HepG2 (cell line): ENCODE measurements at regions not wholly inside any gene's neighbourhood (a gene's known extent, or its start where the extent isn't known, plus 50 kb on each side); places are given as distances from the start of the nearest gene placed in this dataset.

ENCODE experiments used
- ATAC-seq: fragments of 200-7000 bp; cut with Tn5 transposase; 3 replicates; pipeline ENCODE4 v1.9.1; 2020; ENCODE audit warnings: mild to moderate bottlenecking, moderate library complexity
- BruUV-seq: library from RNA; stranded (reverse); fragments of 400-500 nt; replicated peaks from 2 replicates; lab custom pipeline; 2021; lab: Mats Ljungman, UMichigan
- CTCF ChIA-PET: fragments of 300-600 bp; formaldehyde crosslinking; extraction: SDS; loops from one replicate; lab custom pipeline; 2021; ENCODE audit warnings: low total read pairs, inconsistent platforms, low intra/inter-chr PET ratio; lab: Yijun Ruan, JAX
- POLR2A ChIA-PET: fragments of 350-600 bp; sonication (Branson Sonifier 250); formaldehyde crosslinking; loops from one replicate; lab custom pipeline; 2020; ENCODE audit warnings: antibody characterized with exemption, inconsistent platforms; lab: Yijun Ruan, JAX
- DNase-seq: peaks from one replicate; pipeline ENCODE4 v3.0.0-alpha.2; 2015; ENCODE audit warnings: low spot score
- FAIRE-seq: peaks from 3 replicates; lab custom pipeline; 2011; peaks lifted over from hg19 to GRCh38; lab: Jason Lieb, UNC
- H2AFZ ChIP-seq: one replicate; pipeline ENCODE4 v1.6.1; 2011; ENCODE audit warnings: low read length, inconsistent platforms
- H3K27ac ChIP-seq: fragments of 300-600 bp; 3 replicates; pipeline ENCODE4 v1.8.0; 2011; ENCODE audit warnings: mixed run types, mild to moderate bottlenecking, mixed read lengths, low read length, inconsistent platforms; ENCODE audit not compliant: insufficient read depth; ENCODE audit errors: extremely low read length
- H3K27me3 ChIP-seq, 2 experiments: fragments of 200-600 bp in 1 of 2; 2 replicates in 1 of 2; 3 replicates in 1 of 2; pipeline versions ENCODE4 v1.6.0 to v1.8.0; 2011; ENCODE audit warnings: low read length in 2 of 2, mild to moderate bottlenecking in 2 of 2, moderate library complexity in 2 of 2, inconsistent platforms in 1 of 2; ENCODE audit not compliant: insufficient read depth in 2 of 2, control insufficient read depth in 1 of 2
- H3K36me3 ChIP-seq, 2 experiments: fragments of 200-600 bp in 1 of 2; replicated peaks in 1 of 2; 2 replicates in 1 of 2; 3 replicates in 1 of 2; pipeline versions ENCODE4 v1.5.1 to v1.8.0; 2011; ENCODE audit warnings: low read length in 2 of 2, inconsistent platforms in 1 of 2; ENCODE audit not compliant: insufficient read depth in 2 of 2, control insufficient read depth in 1 of 2
- H3K4me1 ChIP-seq: 2 replicates; pipeline ENCODE4 v1.5.1; 2012; ENCODE audit warnings: low read length, inconsistent platforms; ENCODE audit not compliant: insufficient read depth
- H3K4me2 ChIP-seq: 2 replicates; pipeline ENCODE4 v1.6.0; 2011; ENCODE audit warnings: low read depth, low read length, inconsistent platforms
- H3K4me3 ChIP-seq, 3 experiments: fragments of 200-600 bp in 1 of 3; sonication (generic), shearing (Covaris generic) in 1 of 3; replicated peaks in 1 of 3; 2 replicates each; pipeline ENCODE4 v1.5.1; 2011 to 2016; ENCODE audit warnings: low read length in 3 of 3, inconsistent platforms in 2 of 3, low read depth in 2 of 3, mild to moderate bottlenecking in 2 of 3, control low read depth in 1 of 3, mixed read lengths in 1 of 3; ENCODE audit not compliant: insufficient read depth in 1 of 3
- H3K79me2 ChIP-seq: one replicate; pipeline ENCODE4 v1.6.1; 2011; ENCODE audit warnings: low read length, inconsistent platforms; ENCODE audit not compliant: insufficient read depth
- H3K9ac ChIP-seq: 2 replicates; pipeline ENCODE4 v1.6.0; 2011; ENCODE audit warnings: mild to moderate bottlenecking, low read depth, low read length, inconsistent platforms; ENCODE audit not compliant: insufficient read depth
- H3K9me3 ChIP-seq: 2 replicates; pipeline ENCODE4 v1.5.1; 2012; ENCODE audit warnings: mild to moderate bottlenecking, low read length
- H4K20me1 ChIP-seq: 2 replicates; pipeline ENCODE4 v1.6.0; 2011; ENCODE audit warnings: inconsistent platforms, mild to moderate bottlenecking, low read length, moderate library complexity; ENCODE audit not compliant: insufficient read depth
- ARNT ChIP-seq: fragments of 450-650 bp; IDR thresholded peaks from 2 replicates; pipeline ENCODE4 v1.6.1; 2017
- BRF2 ChIP-seq: sonication (generic); formaldehyde crosslinking; IDR thresholded peaks from 2 replicates; pipeline ENCODE4 v1.8.1; 2022; ENCODE audit warnings: mild to moderate bottlenecking, missing genetic modification reagents
- MED1 ChIP-seq: sonication (generic); formaldehyde crosslinking; IDR thresholded peaks from 2 replicates; pipeline ENCODE4 v1.4.0; 2020; ENCODE audit warnings: missing genetic modification reagents
- MIXL1 ChIP-seq: IDR thresholded peaks from 2 replicates; pipeline ENCODE4 v1.6.1; 2016
- MLXIP ChIP-seq: sonication (generic); formaldehyde crosslinking; IDR thresholded peaks from 2 replicates; pipeline ENCODE4 v1.9.0; 2021; ENCODE audit warnings: missing genetic modification reagents, borderline replicate concordance
- PHF21A ChIP-seq: sonication (generic); formaldehyde crosslinking; IDR thresholded peaks from 2 replicates; pipeline ENCODE4 v1.5.0; 2020; ENCODE audit warnings: mild to moderate bottlenecking, missing genetic modification reagents
- SAP130 ChIP-seq: IDR thresholded peaks from 2 replicates; pipeline ENCODE4 v1.6.1; 2016; ENCODE audit warnings: low read depth
- TEAD3 ChIP-seq: optimal IDR thresholded peaks from 2 replicates; pipeline ENCODE3; 2016; ENCODE audit warnings: borderline replicate concordance
- ZBTB33 ChIP-seq: sonication (generic); formaldehyde crosslinking; IDR thresholded peaks from 2 replicates; pipeline ENCODE4 v1.4.0; 2020; ENCODE audit warnings: missing genetic modification reagents
- ZKSCAN1 ChIP-seq: fragments of 150-350 bp; IDR thresholded peaks from 2 replicates; pipeline ENCODE4 v1.6.1; 2014; ENCODE audit warnings: low read length
- ZNF264 ChIP-seq: sonication (generic); formaldehyde crosslinking; IDR thresholded peaks from 2 replicates; pipeline ENCODE4 v1.4.0; 2020; ENCODE audit warnings: missing genetic modification reagents
- ZNF343 ChIP-seq: sonication (generic); formaldehyde crosslinking; IDR thresholded peaks from 2 replicates; pipeline ENCODE4 v1.4.0; 2020; ENCODE audit warnings: mild to moderate bottlenecking, missing genetic modification reagents
- in situ Hi-C: cut with HindIII; loops from 2 replicates; pipeline ENCODE4 v1.10.0; 2017; ENCODE audit warnings: low pct_unique_long_range_greater_than_20kb; ENCODE audit not compliant: extremely low pct_ligation_motif_present
- intact Hi-C: fragments of 100-400 bp; cut with micrococcal nuclease; formaldehyde crosslinking; loops from one replicate; pipeline ENCODE4 v1.10.0; 2022; ENCODE audit not compliant: unreplicated experiment
- TF ChIP-seq, protein P1 (sequence below): sonication (generic); formaldehyde crosslinking; IDR thresholded peaks from 2 replicates; pipeline ENCODE4; 2020; ENCODE audit warnings: missing genetic modification reagents, mild to moderate bottlenecking, borderline replicate concordance
- TF ChIP-seq, protein P2 (sequence below): sonication (generic); formaldehyde crosslinking; IDR thresholded peaks from 2 replicates; pipeline ENCODE4 v1.8.1; 2023; ENCODE audit warnings: missing genetic modification reagents, inconsistent platforms, borderline replicate concordance
- TF ChIP-seq, protein P3 (sequence below): IDR thresholded peaks from 2 replicates; pipeline ENCODE4 v1.6.1; 2016; ENCODE audit warnings: low read depth, control low read depth

GRCh38 chr14:80446356-80446755 lies 235.1 kb upstream of the DIO2 start:
- Histone ChIP-seq H3K4me1 (no peaks in the 10 kb centered on the region), H3K27ac (no peak overlapping the region), H3K36me3 (no peaks in the 10 kb centered on the region), H3K4me2 (no peak overlapping the region), H2AFZ (no peak overlapping the region), H3K4me3 (no peak overlapping the region), H3K79me2 (no peaks in the 10 kb centered on the region), H4K20me1 (no peaks in the 10 kb centered on the region), H3K9ac (no peak overlapping the region), H3K27me3 (no peaks in the 10 kb centered on the region; a peak in 1 of 5 replicates), H3K9me3 (peaks cover 15% of the 10 kb centered on the region)
- intact Hi-C loops = no loop called here
- in situ Hi-C loops = no loop called here
- CTCF ChIA-PET = no interaction called here
- FAIRE-seq = no peak
- POLR2A ChIA-PET = no interaction called here
- no TSS peak for BruUV-seq
- no peak for ATAC-seq
- DNase-seq = no peak
- TF ChIP-seq, protein P1, sequence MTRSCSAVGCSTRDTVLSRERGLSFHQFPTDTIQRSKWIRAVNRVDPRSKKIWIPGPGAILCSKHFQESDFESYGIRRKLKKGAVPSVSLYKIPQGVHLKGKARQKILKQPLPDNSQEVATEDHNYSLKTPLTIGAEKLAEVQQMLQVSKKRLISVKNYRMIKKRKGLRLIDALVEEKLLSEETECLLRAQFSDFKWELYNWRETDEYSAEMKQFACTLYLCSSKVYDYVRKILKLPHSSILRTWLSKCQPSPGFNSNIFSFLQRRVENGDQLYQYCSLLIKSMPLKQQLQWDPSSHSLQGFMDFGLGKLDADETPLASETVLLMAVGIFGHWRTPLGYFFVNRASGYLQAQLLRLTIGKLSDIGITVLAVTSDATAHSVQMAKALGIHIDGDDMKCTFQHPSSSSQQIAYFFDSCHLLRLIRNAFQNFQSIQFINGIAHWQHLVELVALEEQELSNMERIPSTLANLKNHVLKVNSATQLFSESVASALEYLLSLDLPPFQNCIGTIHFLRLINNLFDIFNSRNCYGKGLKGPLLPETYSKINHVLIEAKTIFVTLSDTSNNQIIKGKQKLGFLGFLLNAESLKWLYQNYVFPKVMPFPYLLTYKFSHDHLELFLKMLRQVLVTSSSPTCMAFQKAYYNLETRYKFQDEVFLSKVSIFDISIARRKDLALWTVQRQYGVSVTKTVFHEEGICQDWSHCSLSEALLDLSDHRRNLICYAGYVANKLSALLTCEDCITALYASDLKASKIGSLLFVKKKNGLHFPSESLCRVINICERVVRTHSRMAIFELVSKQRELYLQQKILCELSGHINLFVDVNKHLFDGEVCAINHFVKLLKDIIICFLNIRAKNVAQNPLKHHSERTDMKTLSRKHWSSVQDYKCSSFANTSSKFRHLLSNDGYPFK = no peak
- TF ChIP-seq ZNF264 (CRISPR knock-in tag) (no peak), MLXIP (no peak), ZKSCAN1 (no peak), PHF21A (no peak), MIXL1 (no peak), ARNT (no peak), ZNF343 (CRISPR knock-in tag) (no peak), MED1 (CRISPR knock-in tag) (no peak), SAP130 (CRISPR knock-in tag) (no peak), TEAD3 (CRISPR knock-in tag) (no peak), BRF2 (CRISPR knock-in tag) (no peak), ZBTB33 (CRISPR knock-in tag) (no peak)
- TF ChIP-seq, protein P2, sequence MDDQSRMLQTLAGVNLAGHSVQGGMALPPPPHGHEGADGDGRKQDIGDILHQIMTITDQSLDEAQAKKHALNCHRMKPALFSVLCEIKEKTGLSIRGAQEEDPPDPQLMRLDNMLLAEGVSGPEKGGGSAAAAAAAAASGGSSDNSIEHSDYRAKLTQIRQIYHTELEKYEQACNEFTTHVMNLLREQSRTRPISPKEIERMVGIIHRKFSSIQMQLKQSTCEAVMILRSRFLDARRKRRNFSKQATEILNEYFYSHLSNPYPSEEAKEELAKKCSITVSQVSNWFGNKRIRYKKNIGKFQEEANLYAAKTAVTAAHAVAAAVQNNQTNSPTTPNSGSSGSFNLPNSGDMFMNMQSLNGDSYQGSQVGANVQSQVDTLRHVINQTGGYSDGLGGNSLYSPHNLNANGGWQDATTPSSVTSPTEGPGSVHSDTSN (CRISPR knock-in tag) = no peak
- TF ChIP-seq, protein P3, sequence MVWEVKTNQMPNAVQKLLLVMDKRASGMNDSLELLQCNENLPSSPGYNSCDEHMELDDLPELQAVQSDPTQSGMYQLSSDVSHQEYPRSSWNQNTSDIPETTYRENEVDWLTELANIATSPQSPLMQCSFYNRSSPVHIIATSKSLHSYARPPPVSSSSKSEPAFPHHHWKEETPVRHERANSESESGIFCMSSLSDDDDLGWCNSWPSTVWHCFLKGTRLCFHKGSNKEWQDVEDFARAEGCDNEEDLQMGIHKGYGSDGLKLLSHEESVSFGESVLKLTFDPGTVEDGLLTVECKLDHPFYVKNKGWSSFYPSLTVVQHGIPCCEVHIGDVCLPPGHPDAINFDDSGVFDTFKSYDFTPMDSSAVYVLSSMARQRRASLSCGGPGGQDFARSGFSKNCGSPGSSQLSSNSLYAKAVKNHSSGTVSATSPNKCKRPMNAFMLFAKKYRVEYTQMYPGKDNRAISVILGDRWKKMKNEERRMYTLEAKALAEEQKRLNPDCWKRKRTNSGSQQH (CRISPR knock-in tag) = no peak
